Left ventricle myocardium inferior (tissue), 1 donor: ENCODE measurements at regions not wholly inside any gene's neighbourhood (a gene's known extent, or its start where the extent isn't known, plus 50 kb on each side); places are given as distances from the start of the nearest gene placed in this dataset.
A peak's percentile ranks its signal among the peaks of the same experiment; 100 is the strongest.

ENCODE experiments used
- DNase-seq: peaks from one replicate; pipeline ENCODE4 v3.0.0-alpha.2; 2020
- H3K27ac ChIP-seq: fragments of 200-600 bp; replicated peaks from 2 replicates; pipeline ENCODE4 v1.8.0; 2021
- H3K27me3 ChIP-seq: fragments of 200-600 bp; 2 replicates; pipeline ENCODE4 v1.8.0; 2021; ENCODE audit warnings: low read depth
- H3K36me3 ChIP-seq: fragments of 200-600 bp; 2 replicates; pipeline ENCODE4 v1.8.0; 2021
- H3K4me1 ChIP-seq: fragments of 200-600 bp; 2 replicates; pipeline ENCODE4 v1.8.0; 2021
- H3K4me3 ChIP-seq: fragments of 200-600 bp; 2 replicates; pipeline ENCODE4 v1.8.0; 2021; ENCODE audit warnings: mild to moderate bottlenecking, moderate library complexity
- H3K9me3 ChIP-seq: fragments of 200-600 bp; replicated peaks from 2 replicates; pipeline ENCODE4 v1.8.0; 2021
- CTCF ChIP-seq: fragments of 200-600 bp; IDR thresholded peaks from 2 replicates; pipeline ENCODE4 v1.8.0; 2021; ENCODE audit warnings: antibody characterized with exemption, mild to moderate bottlenecking, borderline replicate concordance
- intact Hi-C: fragments of 100-400 bp; cut with micrococcal nuclease; formaldehyde crosslinking; loops from one replicate; pipeline ENCODE4 v1.11.0; 2022
- donor health status: DM: no; HTN: yes; CAD: no; lungs with severe emphysema.

GRCh38 chr10:91344117-91344856, 65.9 kb upstream of the HECTD2 start:
- Histone ChIP-seq H3K9me3 (no peaks in the 10 kb centered on the region), H3K4me3 (no peak overlapping the region), H3K4me1 (peaks cover 25% of the 10 kb centered on the region), H3K36me3 (no peaks in the 10 kb centered on the region), H3K27me3 (no peaks in the 10 kb centered on the region), H3K27ac (no peak overlapping the region)
- no peak for TF ChIP-seq CTCF
- DNase-seq = no peak
- intact Hi-C loops = no loop called here

- Histone ChIP-seq H3K36me3 (no peaks in the 10 kb centered on the region), H3K4me1 (peaks cover 36% of the 10 kb centered on the region), H3K4me3 (no peak overlapping the region), H3K9me3 (no peaks in the 10 kb centered on the region), H3K27ac (no peak overlapping the region), H3K27me3 (no peaks in the 10 kb centered on the region)
- no peak for DNase-seq
- intact Hi-C loops = no loop called here
- no peak for TF ChIP-seq CTCF
Observed at GRCh38 chr10:91345716-91346115, 64.4 kb upstream of the HECTD2 start.

- Histone ChIP-seq H3K4me3 (no peak overlapping the region), H3K4me1 (peaks cover 24% of the 10 kb centered on the region)
- intact Hi-C loops = no loop called here
Observed at GRCh38 chr10:91347529-91347928, 62.6 kb upstream of the HECTD2 start.

GRCh38 chr10:91349381-91349780, 60.8 kb upstream of the HECTD2 start:
- intact Hi-C loops = no loop called here

More at GRCh38 chr10:91347529-91347928, 62.6 kb upstream of the HECTD2 start:
- Histone ChIP-seq H3K27ac (no peak overlapping the region), H3K36me3 (no peaks in the 10 kb centered on the region), H3K27me3 (no peaks in the 10 kb centered on the region), H3K9me3 (no peaks in the 10 kb centered on the region)
- no peak for DNase-seq
- no peak for TF ChIP-seq CTCF

GRCh38 chr10:91350651-91351081, 59.5 kb upstream of the HECTD2 start:
- no peak for TF ChIP-seq CTCF
- Histone ChIP-seq H3K27ac (no peak overlapping the region), H3K9me3 (no peaks in the 10 kb centered on the region), H3K36me3 (no peaks in the 10 kb centered on the region), H3K4me1 (peaks cover 24% of the 10 kb centered on the region), H3K27me3 (no peaks in the 10 kb centered on the region), H3K4me3 (no peak overlapping the region)
- no peak for DNase-seq
- intact Hi-C loops = no loop called here

More at GRCh38 chr10:91349381-91349780, 60.8 kb upstream of the HECTD2 start:
- peaks cover 24% of the 10 kb centered on the region for H3K4me1 ChIP-seq
- H3K27ac ChIP-seq = peak overlapping the region; percentile 74
- H3K27me3 ChIP-seq = no peaks in the 10 kb centered on the region
- no peaks in the 10 kb centered on the region for H3K9me3 ChIP-seq
- no peak overlapping the region for H3K4me3 ChIP-seq
- H3K36me3 ChIP-seq = no peaks in the 10 kb centered on the region
- no peak for DNase-seq
- no peak for TF ChIP-seq CTCF
